NB4 (cell line): ENCODE measurements at regions not wholly inside any gene's neighbourhood (a gene's known extent, or its start where the extent isn't known, plus 50 kb on each side); places are given as distances from the start of the nearest gene placed in this dataset.

ENCODE experiments used
- CTCF ChIP-seq: IDR thresholded peaks from one replicate; pipeline ENCODE4 v1.5.1; 2012; ENCODE audit warnings: low read depth, low read length
- MYC ChIP-seq: IDR thresholded peaks from 2 replicates; pipeline ENCODE4 v1.6.1; 2011; ENCODE audit warnings: low read depth, low read length
- POLR2A ChIP-seq: IDR thresholded peaks from 2 replicates; pipeline ENCODE4 v1.6.1; 2011; ENCODE audit warnings: mild to moderate bottlenecking; ENCODE audit not compliant: insufficient read length; ENCODE audit errors: extremely low read depth

GRCh38 chr4:124484008-124484407 is 228.5 kb downstream of the ANKRD50 start:
- no peak for TF ChIP-seq CTCF
- no peak for TF ChIP-seq MYC
- no peak for TF ChIP-seq POLR2A
